ENCODE measurements at regions not wholly inside any gene's neighbourhood (a gene's known extent, or its start where the extent isn't known, plus 50 kb on each side); places are given as distances from the start of the nearest gene placed in this dataset.
"Not testable (repeated sequence)": the region's sequence is repeated elsewhere in the genome, so short reads cannot be mapped to it uniquely, and the experiment has no call there.

GRCh38 chr7:84941936-84942335 lies 244.9 kb downstream of the SEMA3D start:
- no peak for DNase-seq (ENCODE audit: low read depth)

- DNase-seq (ENCODE audit: low read depth), result no peak
Observed at GRCh38 chr7:84941291-84941690, 245.6 kb downstream of the SEMA3D start.

GRCh38 chr7:84939888-84940287 lies 247.0 kb downstream of the SEMA3D start:
- DNase-seq (ENCODE audit: low read depth), result no peak

GRCh38 chr7:84939442-84939841 lies 247.4 kb downstream of the SEMA3D start:
- no peak for DNase-seq (ENCODE audit: low read depth)

GRCh38 chr7:84924353-84924752 lies 262.5 kb downstream of the SEMA3D start:
- no peak for DNase-seq (ENCODE audit: low read depth)

- no peak for DNase-seq (ENCODE audit: low read depth)
Observed at GRCh38 chr7:84923348-84923747, 263.5 kb downstream of the SEMA3D start.

- DNase-seq (ENCODE audit: low read depth), result no peak
Observed at GRCh38 chr7:84921154-84921553, 265.7 kb downstream of the SEMA3D start.

GRCh38 chr7:84916973-84917372 lies 269.9 kb downstream of the SEMA3D start:
- not testable (repeated sequence) for DNase-seq (ENCODE audit: low read depth)

GRCh38 chr7:84916161-84916560 lies 270.7 kb downstream of the SEMA3D start:
- no peak for DNase-seq (ENCODE audit: low read depth)

GRCh38 chr7:84914598-84914997 lies 272.3 kb downstream of the SEMA3D start:
- no peak for DNase-seq (ENCODE audit: low read depth)

GRCh38 chr7:84913731-84914130 lies 273.1 kb downstream of the SEMA3D start:
- DNase-seq (ENCODE audit: low read depth), result no peak

GRCh38 chr7:84912993-84913635 lies 273.7 kb downstream of the SEMA3D start:
- DNase-seq (ENCODE audit: low read depth), result no peak

GRCh38 chr7:84912537-84912936 lies 274.3 kb downstream of the SEMA3D start:
- DNase-seq (ENCODE audit: low read depth), result no peak

GRCh38 chr7:84912018-84912417 lies 274.8 kb downstream of the SEMA3D start:
- DNase-seq (ENCODE audit: low read depth), result no peak

GRCh38 chr7:84911077-84911476 lies 275.8 kb downstream of the SEMA3D start:
- DNase-seq (ENCODE audit: low read depth), result no peak

- not testable (repeated sequence) for DNase-seq (ENCODE audit: low read depth)
Observed at GRCh38 chr7:84910322-84910721, 276.5 kb downstream of the SEMA3D start.

- no peak for DNase-seq (ENCODE audit: low read depth)
Observed at GRCh38 chr7:84908196-84908793, 278.6 kb downstream of the SEMA3D start.

GRCh38 chr7:84906889-84907288 lies 280.0 kb downstream of the SEMA3D start:
- no peak for DNase-seq (ENCODE audit: low read depth)

GRCh38 chr7:84904561-84904960 lies 282.3 kb downstream of the SEMA3D start:
- DNase-seq (ENCODE audit: low read depth), result no peak

- DNase-seq (ENCODE audit: low read depth), result no peak
Observed at GRCh38 chr7:84901366-84901765, 285.5 kb downstream of the SEMA3D start.

- DNase-seq (ENCODE audit: low read depth), result no peak
Observed at GRCh38 chr7:84900215-84900614, 286.6 kb downstream of the SEMA3D start.

- DNase-seq (ENCODE audit: low read depth), result no peak
Observed at GRCh38 chr7:84895563-84895962, 291.3 kb downstream of the SEMA3D start.

- not testable (repeated sequence) for DNase-seq (ENCODE audit: low read depth)
Observed at GRCh38 chr7:84883570-84883969, 303.3 kb downstream of the SEMA3D start.

All from HS-27A (cell line).